Activated B cell treated with CpG ODN at 0.5 μM for 24 hours (primary cell): ENCODE measurements at regions not wholly inside any gene's neighbourhood (a gene's known extent, or its start where the extent isn't known, plus 50 kb on each side); places are given as distances from the start of the nearest gene placed in this dataset.

Experiments
- ATAC-seq: fragments of 200-7000 bp; cut with Tn5 transposase; one replicate; pipeline ENCODE4 v1.10.0; 2021; ENCODE audit warnings: low read depth, mild to moderate bottlenecking, moderate library complexity
- CTCF ChIA-PET: fragments of 350-600 bp; sonication (Branson Sonifier 250); formaldehyde crosslinking; loops from one replicate; lab custom pipeline; 2021; ENCODE audit warnings: antibody characterized with exemption; lab: Charles Lee
- POLR2A ChIA-PET: fragments of 350-600 bp; sonication (Branson Sonifier 250); formaldehyde crosslinking; loops from one replicate; lab custom pipeline; 2021; ENCODE audit warnings: antibody characterized with exemption; lab: Charles Lee
- DNase-seq: peaks from one replicate; pipeline ENCODE4 v3.0.0; 2022
- H3K27ac Mint-ChIP-seq: one replicate; pipeline ENCODE4 v1.8.0; 2020; ENCODE audit warnings: mixed read lengths
- H3K27me3 Mint-ChIP-seq: one replicate; pipeline ENCODE4 v1.8.0; 2021; ENCODE audit warnings: mixed read lengths
- H3K36me3 Mint-ChIP-seq: one replicate; pipeline ENCODE4 v1.8.0; 2021; ENCODE audit warnings: low read depth, mixed read lengths
- H3K4me1 Mint-ChIP-seq: one replicate; pipeline ENCODE4 v1.8.0; 2021; ENCODE audit warnings: mixed read lengths
- H3K4me3 Mint-ChIP-seq: one replicate; pipeline ENCODE4 v1.8.0; 2020; ENCODE audit warnings: mild to moderate bottlenecking, mixed read lengths
- H3K9me3 Mint-ChIP-seq: one replicate; pipeline ENCODE4 v1.8.0; 2020; ENCODE audit warnings: mixed read lengths
- CTCF ChIP-seq: fragments of 200-600 bp; IDR thresholded peaks from one replicate; pipeline ENCODE4 v1.8.0; 2022; ENCODE audit warnings: antibody characterized with exemption, mild to moderate bottlenecking
- intact Hi-C: fragments of 100-400 bp; cut with micrococcal nuclease; formaldehyde crosslinking; loops from one replicate; pipeline ENCODE4 v1.15.1; 2024

- Mint-ChIP-seq H3K9me3 (peaks cover 9% of the 10 kb centered on the region), H3K36me3 (no peaks in the 10 kb centered on the region), H3K27ac (no peak overlapping the region), H3K4me3 (no peak overlapping the region), H3K4me1 (no peaks in the 10 kb centered on the region), H3K27me3 (no peaks in the 10 kb centered on the region)
- no peak for TF ChIP-seq CTCF
- intact Hi-C loops: no loop called here
- DNase-seq: no peak
- CTCF ChIA-PET: no interaction called here
- POLR2A ChIA-PET: no interaction called here
- no peak for ATAC-seq
Observed at GRCh38 chr13:58630794-58631193, 999.2 kb downstream of the PCDH17 start.

- Mint-ChIP-seq H3K9me3 (no peaks in the 10 kb centered on the region), H3K36me3 (no peaks in the 10 kb centered on the region), H3K27ac (no peak overlapping the region), H3K4me1 (no peaks in the 10 kb centered on the region), H3K27me3 (no peaks in the 10 kb centered on the region), H3K4me3 (no peak overlapping the region)
- TF ChIP-seq CTCF: no peak
- ATAC-seq: no peak
- CTCF ChIA-PET: no interaction called here
- intact Hi-C loops: no loop called here
- POLR2A ChIA-PET: no interaction called here
- DNase-seq: no peak
Observed at GRCh38 chr13:58633226-58633625, 1001.7 kb downstream of the PCDH17 start.

- H3K27me3 Mint-ChIP-seq: no peaks in the 10 kb centered on the region
- no peak for TF ChIP-seq CTCF
- H3K4me1 Mint-ChIP-seq: no peaks in the 10 kb centered on the region
- no peak overlapping the region for H3K27ac Mint-ChIP-seq
- no peak for DNase-seq
- H3K36me3 Mint-ChIP-seq: no peaks in the 10 kb centered on the region
- ATAC-seq: no peak
- intact Hi-C loops: no loop called here
- peaks cover 5% of the 10 kb centered on the region for H3K9me3 Mint-ChIP-seq
- POLR2A ChIA-PET: no interaction called here
- no peak overlapping the region for H3K4me3 Mint-ChIP-seq
- CTCF ChIA-PET: no interaction called here
Observed at GRCh38 chr13:58655086-58655485, 1023.5 kb downstream of the PCDH17 start.

DNA sequence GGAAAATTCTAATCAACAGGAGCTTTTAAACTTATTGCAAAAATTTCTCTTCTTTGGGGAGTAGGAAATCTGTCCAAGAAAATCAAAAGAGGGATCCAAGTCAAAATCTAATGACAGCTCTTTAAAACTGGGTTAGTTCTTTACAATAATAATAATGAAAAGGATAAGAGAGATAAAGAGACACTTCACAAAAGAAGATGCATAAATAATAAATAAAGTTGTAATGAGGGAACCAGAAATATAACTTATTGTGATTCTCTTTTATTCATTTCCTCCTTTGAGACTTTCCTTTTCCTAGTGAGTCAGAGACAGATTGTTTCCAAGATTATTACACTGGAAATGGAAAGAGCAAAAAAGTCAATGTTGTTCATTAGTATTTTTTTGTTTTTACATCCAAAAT, 1029.3 kb downstream of the PCDH17 start:
- ChIA-PET CTCF (no interaction called here), POLR2A (no interaction called here)
- intact Hi-C loops: no loop called here
- Mint-ChIP-seq H3K4me1 (no peaks in the 10 kb centered on the region), H3K27me3 (no peaks in the 10 kb centered on the region), H3K9me3 (peaks cover 5% of the 10 kb centered on the region), H3K36me3 (no peaks in the 10 kb centered on the region), H3K4me3 (no peak overlapping the region), H3K27ac (no peak overlapping the region)
- TF ChIP-seq CTCF: no peak
- ATAC-seq (no peak), DNase-seq (no peak)

GRCh38 chr13:58666331-58666730, 1034.8 kb downstream of the PCDH17 start:
- DNase-seq (no peak), ATAC-seq (no peak)
- TF ChIP-seq CTCF: no peak
- intact Hi-C loops: no loop called here
- Mint-ChIP-seq H3K4me3 (no peak overlapping the region), H3K27ac (no peak overlapping the region), H3K36me3 (no peaks in the 10 kb centered on the region), H3K27me3 (no peaks in the 10 kb centered on the region), H3K4me1 (no peaks in the 10 kb centered on the region), H3K9me3 (peaks cover 2% of the 10 kb centered on the region)
- CTCF ChIA-PET: no interaction called here
- POLR2A ChIA-PET: no interaction called here
